ENCODE measurements at regions not wholly inside any gene's neighbourhood (a gene's known extent, or its start where the extent isn't known, plus 50 kb on each side); places are given as distances from the start of the nearest gene placed in this dataset.

GRCh38 chr1:209409780-209410179, 173.7 kb upstream of the CAMK1G start:
- H3K4me3 ChIP-seq (ENCODE audit: low read depth, low read length): no peak overlapping the region
- POLR2A ChIA-PET: no interaction called here
- CTCF ChIA-PET: interaction anchor here (1.5 kb wide), 1 partner anchor 57 kb away, joined by 5 read pairs; no protein-coding TSS in a partner anchor
- DNase-seq (ENCODE audit: low read depth, low spot score): peak; percentile 79
- no peak for TF ChIP-seq CTCF (IDR thresholded peaks at IDR 0.05; ENCODE audit: insufficient read depth, low read length, missing control alignments)

DNA sequence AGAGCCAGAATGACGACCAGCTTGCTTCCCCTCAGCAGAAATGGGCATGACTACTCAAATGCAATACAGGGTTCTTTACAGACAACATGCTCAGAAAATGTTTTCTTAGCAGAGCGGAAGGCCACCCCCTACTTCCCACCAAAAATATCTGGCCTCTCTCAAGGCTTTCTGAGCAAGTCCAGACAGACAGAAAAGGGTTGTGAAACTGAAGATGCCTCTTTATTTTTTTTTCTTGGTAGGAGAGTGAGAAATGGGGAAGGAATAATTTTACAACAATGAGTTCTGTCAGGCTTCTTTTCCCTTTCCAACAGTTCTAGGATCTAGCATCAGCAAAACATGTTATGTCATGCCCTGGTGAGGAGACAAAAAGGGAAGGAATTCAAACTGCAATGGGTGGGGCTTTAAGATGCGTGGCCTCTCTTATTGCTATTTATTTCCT, 172.0 kb upstream of the CAMK1G start:
- ChIA-PET POLR2A (no interaction called here), CTCF (interaction anchor here (0.9 to 2.0 kb wide), 2 partner anchors 23 to 57 kb away, joined by 3 to 7 read pairs; no protein-coding TSS in a partner anchor)
- H3K4me3 ChIP-seq (ENCODE audit: low read depth, low read length): no peak overlapping the region
- no peak for DNase-seq (ENCODE audit: low read depth, low spot score)
- no peak for TF ChIP-seq CTCF (IDR thresholded peaks at IDR 0.05; ENCODE audit: insufficient read depth, low read length, missing control alignments)

DNA sequence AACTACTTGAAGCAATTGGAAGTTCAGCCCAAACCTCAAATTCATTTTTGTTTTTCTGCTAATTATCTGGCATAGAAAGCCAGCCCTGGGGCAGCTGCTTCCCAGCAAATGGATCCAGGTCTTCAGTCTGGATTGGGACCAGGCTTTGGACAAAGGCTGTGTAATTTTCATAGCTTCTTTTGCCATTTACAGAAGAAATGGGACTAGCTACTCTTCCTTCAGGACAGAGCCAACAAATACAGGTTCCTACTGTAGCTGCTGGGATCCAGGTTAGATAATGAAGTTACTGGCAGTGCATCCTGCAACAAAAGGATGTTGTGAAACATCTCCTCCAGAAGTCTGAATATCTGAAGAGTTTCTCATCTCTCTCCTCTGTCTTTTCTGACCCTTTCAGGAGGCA, 171.5 kb upstream of the CAMK1G start:
- no peak for TF ChIP-seq CTCF (IDR thresholded peaks at IDR 0.05; ENCODE audit: insufficient read depth, low read length, missing control alignments)
- DNase-seq (ENCODE audit: low read depth, low spot score): no peak
- no peak overlapping the region for H3K4me3 ChIP-seq (ENCODE audit: low read depth, low read length)
- ChIA-PET CTCF (interaction anchor here (0.9 to 2.0 kb wide), 4 partner anchors 14 to 58 kb away, joined by 3 to 7 read pairs (median 4); no protein-coding TSS in a partner anchor), POLR2A (no interaction called here)

- H3K4me3 ChIP-seq (ENCODE audit: low read depth, low read length): no peak overlapping the region
- DNase-seq (ENCODE audit: low read depth, low spot score): no peak
- POLR2A ChIA-PET: no interaction called here
- CTCF ChIA-PET: interaction anchor here (0.9 to 1.7 kb wide), 6 partner anchors 11 to 164 kb away, joined by 3 to 4 read pairs (median 3); no protein-coding TSS in a partner anchor
- no peak for TF ChIP-seq CTCF (IDR thresholded peaks at IDR 0.05; ENCODE audit: insufficient read depth, low read length, missing control alignments)
Observed at GRCh38 chr1:209412566-209412965, 170.9 kb upstream of the CAMK1G start.

DNA sequence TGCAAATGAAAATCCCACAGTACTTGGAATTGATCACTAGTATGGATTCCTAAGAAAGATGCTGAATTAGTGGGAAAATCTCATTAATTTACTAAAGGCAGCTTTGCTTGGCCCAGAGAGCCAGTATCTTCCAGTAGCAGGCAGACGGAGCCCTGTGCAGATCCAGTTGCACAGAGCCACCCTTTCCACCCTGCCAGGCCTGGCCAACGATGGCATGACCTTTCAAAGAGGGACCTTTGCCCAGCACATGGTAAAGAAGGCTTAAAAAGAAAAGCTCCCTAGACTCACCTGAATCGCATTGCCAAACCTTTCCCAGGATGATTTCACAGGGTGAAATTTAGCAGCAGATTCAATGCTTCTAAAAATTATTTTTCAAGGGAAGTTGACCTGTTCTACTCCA, 170.5 kb upstream of the CAMK1G start:
- CTCF ChIA-PET: interaction anchor here (0.9 to 1.7 kb wide), 5 partner anchors 10 to 165 kb away, joined by 3 to 4 read pairs (median 3); no protein-coding TSS in a partner anchor
- no peak for DNase-seq (ENCODE audit: low read depth, low spot score)
- TF ChIP-seq CTCF (IDR thresholded peaks at IDR 0.05; ENCODE audit: insufficient read depth, low read length, missing control alignments): no peak
- POLR2A ChIA-PET: no interaction called here
- H3K4me3 ChIP-seq (ENCODE audit: low read depth, low read length): no peak overlapping the region

GRCh38 chr1:209414803-209415329, 168.6 kb upstream of the CAMK1G start:
- DNase-seq (ENCODE audit: low read depth, low spot score): no peak
- no peak overlapping the region for H3K4me3 ChIP-seq (ENCODE audit: low read depth, low read length)
- ChIA-PET CTCF (interaction anchor here (0.7 to 2.5 kb wide), 8 partner anchors 9 to 212 kb away, joined by 3 to 13 read pairs (median 3); no protein-coding TSS in a partner anchor), POLR2A (interaction anchor here (1.6 kb wide), 1 partner anchor 9 kb away, joined by 8 read pairs; no protein-coding TSS in a partner anchor)
- TF ChIP-seq CTCF (IDR thresholded peaks at IDR 0.05; ENCODE audit: insufficient read depth, low read length, missing control alignments): no peak

All from AG04449 (cell line).